ENCODE measurements at regions not wholly inside any gene's neighbourhood (a gene's known extent, or its start where the extent isn't known, plus 50 kb on each side); places are given as distances from the start of the nearest gene placed in this dataset.

DNA sequence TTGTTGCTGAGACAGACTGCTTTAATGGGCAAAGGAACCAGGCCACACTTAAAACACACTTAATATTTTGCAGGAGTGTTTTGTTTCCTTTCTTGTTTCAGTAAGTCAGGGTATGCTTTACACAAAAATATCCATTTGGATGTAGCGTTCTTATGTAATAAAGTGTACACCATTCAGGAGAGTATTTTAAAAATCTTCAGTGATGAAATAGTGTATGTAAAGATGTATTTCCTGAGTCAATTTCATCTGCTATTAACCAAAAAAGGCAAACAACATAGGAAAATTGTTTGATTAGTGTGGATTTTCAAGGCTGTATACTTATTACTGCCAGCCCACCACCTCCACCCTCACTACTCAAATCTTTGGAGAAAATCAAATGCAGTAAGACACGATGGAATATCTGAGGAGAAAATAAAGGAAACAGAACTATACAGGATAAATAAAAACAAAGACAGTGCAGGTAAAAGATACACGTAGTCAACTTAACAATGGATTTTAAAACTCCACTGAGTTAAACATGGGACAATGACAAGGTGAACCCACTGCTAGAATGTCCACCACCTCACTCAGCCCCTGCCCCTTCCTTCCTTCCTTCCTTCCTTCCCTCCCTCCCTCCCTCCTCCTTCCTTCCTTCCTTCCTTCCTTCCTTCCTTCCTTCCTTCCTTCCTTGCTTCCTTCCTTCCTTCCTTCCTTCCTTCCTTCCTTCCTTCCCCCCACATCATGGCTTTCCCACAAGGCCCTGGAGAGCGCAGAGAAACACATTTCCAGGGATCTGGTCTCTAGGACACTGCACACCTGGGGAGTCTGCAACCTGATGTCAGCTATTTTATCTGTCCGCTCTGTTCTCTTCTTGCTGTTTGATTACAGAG, 360.3 kb downstream of the IRS2 start:
- TF ChIP-seq, protein P1, sequence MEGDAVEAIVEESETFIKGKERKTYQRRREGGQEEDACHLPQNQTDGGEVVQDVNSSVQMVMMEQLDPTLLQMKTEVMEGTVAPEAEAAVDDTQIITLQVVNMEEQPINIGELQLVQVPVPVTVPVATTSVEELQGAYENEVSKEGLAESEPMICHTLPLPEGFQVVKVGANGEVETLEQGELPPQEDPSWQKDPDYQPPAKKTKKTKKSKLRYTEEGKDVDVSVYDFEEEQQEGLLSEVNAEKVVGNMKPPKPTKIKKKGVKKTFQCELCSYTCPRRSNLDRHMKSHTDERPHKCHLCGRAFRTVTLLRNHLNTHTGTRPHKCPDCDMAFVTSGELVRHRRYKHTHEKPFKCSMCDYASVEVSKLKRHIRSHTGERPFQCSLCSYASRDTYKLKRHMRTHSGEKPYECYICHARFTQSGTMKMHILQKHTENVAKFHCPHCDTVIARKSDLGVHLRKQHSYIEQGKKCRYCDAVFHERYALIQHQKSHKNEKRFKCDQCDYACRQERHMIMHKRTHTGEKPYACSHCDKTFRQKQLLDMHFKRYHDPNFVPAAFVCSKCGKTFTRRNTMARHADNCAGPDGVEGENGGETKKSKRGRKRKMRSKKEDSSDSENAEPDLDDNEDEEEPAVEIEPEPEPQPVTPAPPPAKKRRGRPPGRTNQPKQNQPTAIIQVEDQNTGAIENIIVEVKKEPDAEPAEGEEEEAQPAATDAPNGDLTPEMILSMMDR (IDR thresholded peaks at IDR 0.05), result no peak
- TF ChIP-seq POLR2A (IDR thresholded peaks at IDR 0.05), result no peak
